GM12878 (cell line): ENCODE measurements at regions not wholly inside any gene's neighbourhood (a gene's known extent, or its start where the extent isn't known, plus 50 kb on each side); places are given as distances from the start of the nearest gene placed in this dataset.

Experiments
- BMI1 ChIP-seq: fragments of 450-650 bp; IDR thresholded peaks from 2 replicates; pipeline ENCODE4 v1.6.1; 2016; ENCODE audit warnings: mild to moderate bottlenecking, moderate library complexity, borderline replicate concordance
- CBFB ChIP-seq: IDR thresholded peaks from 2 replicates; pipeline ENCODE4 v1.6.1; 2016; ENCODE audit warnings: antibody characterized with exemption, low read depth
- EED ChIP-seq: sonication (generic); IDR thresholded peaks from 2 replicates; pipeline ENCODE4 v1.6.1; 2016; ENCODE audit warnings: antibody characterized with exemption, low read depth
- EGR1 ChIP-seq, 2 experiments: IDR thresholded peaks; 1 replicate in 1 of 2; 2 replicates in 1 of 2; pipeline ENCODE4 v1.6.1; 2011 to 2012; ENCODE audit warnings: low read depth in 2 of 2, low read length in 2 of 2, borderline replicate concordance in 1 of 2, mild to moderate bottlenecking in 1 of 2, moderate library complexity in 1 of 2
- EZH2 ChIP-seq: IDR thresholded peaks from 2 replicates; pipeline ENCODE4 v1.6.1; 2012; ENCODE audit warnings: low read depth, mild to moderate bottlenecking, control low read depth, inconsistent platforms, low read length, borderline replicate concordance; ENCODE audit not compliant: control insufficient read depth
- GATAD2B ChIP-seq: fragments of 450-650 bp; conservative IDR thresholded peaks from 2 replicates; pipeline ENCODE4 v1.6.1; 2017; ENCODE audit warnings: low read depth, mild to moderate bottlenecking, moderate library complexity
- HDAC6 ChIP-seq: fragments of 200-600 bp; sonication (generic); IDR thresholded peaks from one replicate; pipeline ENCODE4 v1.8.0; 2017; ENCODE audit warnings: antibody characterized with exemption; ENCODE audit not compliant: unreplicated experiment
- HDGF ChIP-seq: fragments of 450-650 bp; IDR thresholded peaks from 2 replicates; pipeline ENCODE4 v1.6.1; 2016; ENCODE audit warnings: antibody characterized with exemption
- MTA2 ChIP-seq: fragments of 450-650 bp; IDR thresholded peaks from 2 replicates; pipeline ENCODE4 v1.6.1; 2016; ENCODE audit warnings: low read depth, mild to moderate bottlenecking, moderate library complexity
- MTA3 ChIP-seq: IDR thresholded peaks from 2 replicates; pipeline ENCODE4 v1.6.1; 2012; ENCODE audit warnings: low read length, inconsistent platforms, borderline replicate concordance
- MYC ChIP-seq: IDR thresholded peaks from 2 replicates; pipeline ENCODE4 v1.6.1; 2011; ENCODE audit warnings: mild to moderate bottlenecking, low read length, moderate library complexity, inconsistent platforms; ENCODE audit not compliant: insufficient read depth, insufficient replicate concordance, insufficient read length, severe bottlenecking
- NFYB ChIP-seq: IDR thresholded peaks from 2 replicates; pipeline ENCODE4 v1.6.1; 2011; ENCODE audit warnings: low read depth, mild to moderate bottlenecking, low read length, improper control_type of control experiment, moderate library complexity; ENCODE audit not compliant: insufficient read depth
- PAX5 ChIP-seq: IDR thresholded peaks from 2 replicates; pipeline ENCODE4 v1.6.1; 2011; ENCODE audit warnings: low read depth, low read length, borderline replicate concordance
- PKNOX1 ChIP-seq: fragments of 450-650 bp; IDR thresholded peaks from 2 replicates; pipeline ENCODE4 v1.6.1; 2016; ENCODE audit warnings: mild to moderate bottlenecking
- SIX5 ChIP-seq: IDR thresholded peaks from 2 replicates; pipeline ENCODE4 v1.6.1; 2011; ENCODE audit warnings: mild to moderate bottlenecking, low read depth, low read length, moderate library complexity; ENCODE audit not compliant: severe bottlenecking
- SMARCA5 ChIP-seq: fragments of 450-650 bp; IDR thresholded peaks from 2 replicates; pipeline ENCODE4 v1.6.1; 2017; ENCODE audit warnings: mild to moderate bottlenecking
- TBL1XR1 ChIP-seq: IDR thresholded peaks from 2 replicates; pipeline ENCODE4 v1.6.1; 2012; ENCODE audit warnings: low read depth, low read length, improper control_type of control experiment
- TCF12 ChIP-seq: IDR thresholded peaks from 2 replicates; pipeline ENCODE4 v1.6.1; 2011; ENCODE audit warnings: low read depth, mild to moderate bottlenecking, low read length
- USF2 ChIP-seq: IDR thresholded peaks from 2 replicates; pipeline ENCODE4 v1.6.1; 2011; ENCODE audit warnings: low read depth, low read length, improper control_type of control experiment, borderline replicate concordance
- ZNF24 ChIP-seq: fragments of 450-650 bp; IDR thresholded peaks from 2 replicates; pipeline ENCODE4 v1.6.1; 2017; ENCODE audit warnings: antibody characterized with exemption, mild to moderate bottlenecking
- ZNF274 ChIP-seq: IDR thresholded peaks from one replicate; pipeline ENCODE4 v1.8.0; 2011; ENCODE audit not compliant: insufficient read length, insufficient read depth
- ZSCAN29 ChIP-seq: fragments of 450-650 bp; IDR thresholded peaks from 2 replicates; pipeline ENCODE4 v1.6.1; 2017; ENCODE audit warnings: mild to moderate bottlenecking, moderate library complexity
- TF ChIP-seq, protein P1 (sequence below): fragments of 450-650 bp; IDR thresholded peaks from 2 replicates; pipeline ENCODE4 v1.6.1; 2014; ENCODE audit warnings: mild to moderate bottlenecking
- TF ChIP-seq, protein P2 (sequence below): fragments of 450-650 bp; IDR thresholded peaks from 2 replicates; pipeline ENCODE4 v1.6.1; 2016; ENCODE audit warnings: mild to moderate bottlenecking

- 0 out of 2 replicates have a peak, but pooled peaks have one; percentile 5 for TF ChIP-seq PKNOX1
- TF ChIP-seq USF2, result no peak
- TF ChIP-seq HDGF, result no peak
- TF ChIP-seq BMI1, result no peak
- no peak for TF ChIP-seq NFYB
- peak; percentile 54; the same call in 1 of the 2 replicates for TF ChIP-seq TCF12
- no peak for TF ChIP-seq EZH2
- TF ChIP-seq ZNF274, result no peak
- no peak for TF ChIP-seq EGR1 (IDR thresholded peaks at IDR 0.05; ENCODE audit: borderline replicate concordance in 1 of 2, low read depth in 2 of 2, low read length in 2 of 2)
- no peak for TF ChIP-seq ZNF24
- TF ChIP-seq HDAC6, result no peak
- no peak for TF ChIP-seq MYC
- TF ChIP-seq, protein P1, sequence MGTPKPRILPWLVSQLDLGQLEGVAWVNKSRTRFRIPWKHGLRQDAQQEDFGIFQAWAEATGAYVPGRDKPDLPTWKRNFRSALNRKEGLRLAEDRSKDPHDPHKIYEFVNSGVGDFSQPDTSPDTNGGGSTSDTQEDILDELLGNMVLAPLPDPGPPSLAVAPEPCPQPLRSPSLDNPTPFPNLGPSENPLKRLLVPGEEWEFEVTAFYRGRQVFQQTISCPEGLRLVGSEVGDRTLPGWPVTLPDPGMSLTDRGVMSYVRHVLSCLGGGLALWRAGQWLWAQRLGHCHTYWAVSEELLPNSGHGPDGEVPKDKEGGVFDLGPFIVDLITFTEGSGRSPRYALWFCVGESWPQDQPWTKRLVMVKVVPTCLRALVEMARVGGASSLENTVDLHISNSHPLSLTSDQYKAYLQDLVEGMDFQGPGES, result no peak
- no peak for TF ChIP-seq ZSCAN29
- peak; percentile 52; the same call in 1 of the 2 replicates for TF ChIP-seq EED
- no peak for TF ChIP-seq GATAD2B
- TF ChIP-seq MTA3, result no peak
- TF ChIP-seq, protein P2, sequence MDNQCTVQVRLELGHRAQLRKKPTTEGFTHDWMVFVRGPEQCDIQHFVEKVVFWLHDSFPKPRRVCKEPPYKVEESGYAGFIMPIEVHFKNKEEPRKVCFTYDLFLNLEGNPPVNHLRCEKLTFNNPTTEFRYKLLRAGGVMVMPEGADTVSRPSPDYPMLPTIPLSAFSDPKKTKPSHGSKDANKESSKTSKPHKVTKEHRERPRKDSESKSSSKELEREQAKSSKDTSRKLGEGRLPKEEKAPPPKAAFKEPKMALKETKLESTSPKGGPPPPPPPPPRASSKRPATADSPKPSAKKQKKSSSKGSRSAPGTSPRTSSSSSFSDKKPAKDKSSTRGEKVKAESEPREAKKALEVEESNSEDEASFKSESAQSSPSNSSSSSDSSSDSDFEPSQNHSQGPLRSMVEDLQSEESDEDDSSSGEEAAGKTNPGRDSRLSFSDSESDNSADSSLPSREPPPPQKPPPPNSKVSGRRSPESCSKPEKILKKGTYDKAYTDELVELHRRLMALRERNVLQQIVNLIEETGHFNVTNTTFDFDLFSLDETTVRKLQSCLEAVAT, result no peak
- no peak for TF ChIP-seq MTA2
- TF ChIP-seq CBFB, result no peak
- no peak for TF ChIP-seq SIX5
- no peak for TF ChIP-seq SMARCA5
- peak; percentile 78; the same call in 1 of the 2 replicates for TF ChIP-seq PAX5
- TF ChIP-seq TBL1XR1, result 0 out of 2 replicates have a peak, but pooled peaks have one; percentile 6
These were observed 260.3 kb downstream of the NDUFS4 start (continued) for GRCh38 chr5:53820802-53821171.
